Ovary (tissue), 3 donors: ENCODE measurements at regions not wholly inside any gene's neighbourhood (a gene's known extent, or its start where the extent isn't known, plus 50 kb on each side); places are given as distances from the start of the nearest gene placed in this dataset.

Source experiments
- EP300 ChIP-seq: sonication (generic); formaldehyde crosslinking; IDR thresholded peaks from one replicate; pipeline ENCODE4 v1.6.1; 2017; ENCODE audit warnings: antibody characterized with exemption
- POLR2A ChIP-seq: fragments of 450-650 bp; IDR thresholded peaks from one replicate; pipeline ENCODE4 v1.6.1; 2017; ENCODE audit warnings: antibody characterized with exemption, mild to moderate bottlenecking, moderate library complexity
- TF ChIP-seq, protein P1 (sequence below), 3 donors: fragments of 450-650 bp in 2 of 3; fragments of 200-600 bp in 1 of 3; IDR thresholded peaks; one replicate each; pipeline versions ENCODE4 v1.5.1 to v1.8.0; 2016 to 2022; ENCODE audit warnings: antibody characterized with exemption in 3 of 3, mild to moderate bottlenecking in 1 of 3
- donor health status: DM: no; HTN: no; CAD: no.

DNA sequence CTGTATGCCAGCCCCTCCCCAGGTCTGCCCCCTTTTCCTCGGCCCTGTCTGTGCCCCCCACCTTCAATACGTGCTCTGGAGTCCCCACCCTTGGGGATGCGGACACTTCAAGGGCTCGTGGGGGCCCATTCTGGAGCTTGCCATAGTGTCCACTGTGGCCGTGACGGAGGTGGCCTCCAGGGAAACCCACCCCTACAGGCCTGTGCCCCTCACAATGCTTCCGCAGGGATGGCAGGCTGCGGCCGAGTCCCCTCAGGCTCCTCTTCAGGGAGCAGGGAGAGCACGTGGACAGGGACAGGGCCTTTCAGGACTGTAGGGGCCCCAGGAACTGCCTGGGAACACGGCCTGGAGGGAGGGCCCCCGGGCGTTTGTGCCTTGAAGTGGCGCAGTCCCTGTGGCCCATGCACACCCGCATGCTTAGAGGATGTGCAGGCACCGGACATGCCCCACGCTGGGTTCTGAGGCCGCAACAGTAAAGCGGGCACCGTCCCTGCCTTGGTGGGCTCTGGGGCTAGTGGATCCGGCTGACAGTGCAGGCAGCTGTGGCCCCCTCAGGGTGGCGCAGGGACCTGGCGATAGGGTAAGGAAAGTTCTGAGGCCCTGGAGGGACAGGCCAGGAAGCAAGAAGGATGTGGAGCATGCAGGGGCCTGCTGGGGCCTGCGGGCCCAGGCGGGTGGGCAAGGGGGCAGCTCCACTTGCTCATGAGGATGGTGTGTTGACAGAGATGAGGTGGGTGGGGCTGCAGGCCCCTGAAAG lies 209.0 kb upstream of the RTL1 start:
- TF ChIP-seq, protein P1, sequence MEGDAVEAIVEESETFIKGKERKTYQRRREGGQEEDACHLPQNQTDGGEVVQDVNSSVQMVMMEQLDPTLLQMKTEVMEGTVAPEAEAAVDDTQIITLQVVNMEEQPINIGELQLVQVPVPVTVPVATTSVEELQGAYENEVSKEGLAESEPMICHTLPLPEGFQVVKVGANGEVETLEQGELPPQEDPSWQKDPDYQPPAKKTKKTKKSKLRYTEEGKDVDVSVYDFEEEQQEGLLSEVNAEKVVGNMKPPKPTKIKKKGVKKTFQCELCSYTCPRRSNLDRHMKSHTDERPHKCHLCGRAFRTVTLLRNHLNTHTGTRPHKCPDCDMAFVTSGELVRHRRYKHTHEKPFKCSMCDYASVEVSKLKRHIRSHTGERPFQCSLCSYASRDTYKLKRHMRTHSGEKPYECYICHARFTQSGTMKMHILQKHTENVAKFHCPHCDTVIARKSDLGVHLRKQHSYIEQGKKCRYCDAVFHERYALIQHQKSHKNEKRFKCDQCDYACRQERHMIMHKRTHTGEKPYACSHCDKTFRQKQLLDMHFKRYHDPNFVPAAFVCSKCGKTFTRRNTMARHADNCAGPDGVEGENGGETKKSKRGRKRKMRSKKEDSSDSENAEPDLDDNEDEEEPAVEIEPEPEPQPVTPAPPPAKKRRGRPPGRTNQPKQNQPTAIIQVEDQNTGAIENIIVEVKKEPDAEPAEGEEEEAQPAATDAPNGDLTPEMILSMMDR (IDR thresholded peaks at IDR 0.05), result no peak
- no peak for TF ChIP-seq EP300
- no peak for TF ChIP-seq POLR2A
